HG02870 (cell line): ENCODE measurements at regions not wholly inside any gene's neighbourhood (a gene's known extent, or its start where the extent isn't known, plus 50 kb on each side); places are given as distances from the start of the nearest gene placed in this dataset.

ENCODE experiments used
- ATAC-seq: cut with Tn5 transposase; IDR thresholded peaks from one replicate; pipeline ENCODE4 v1.9.1; 2021; ENCODE audit warnings: mild to moderate bottlenecking, moderate library complexity; ENCODE audit not compliant: unreplicated experiment

- ATAC-seq, result peak; percentile 84
Measured at GRCh38 chr11:95556342-95557163, 233.0 kb downstream of the FAM76B start.

GRCh38 chr11:95556011-95556341 lies 233.6 kb downstream of the FAM76B start:
- no peak for ATAC-seq

- no peak for ATAC-seq
Measured at GRCh38 chr11:95554911-95555310, 234.7 kb downstream of the FAM76B start.

DNA sequence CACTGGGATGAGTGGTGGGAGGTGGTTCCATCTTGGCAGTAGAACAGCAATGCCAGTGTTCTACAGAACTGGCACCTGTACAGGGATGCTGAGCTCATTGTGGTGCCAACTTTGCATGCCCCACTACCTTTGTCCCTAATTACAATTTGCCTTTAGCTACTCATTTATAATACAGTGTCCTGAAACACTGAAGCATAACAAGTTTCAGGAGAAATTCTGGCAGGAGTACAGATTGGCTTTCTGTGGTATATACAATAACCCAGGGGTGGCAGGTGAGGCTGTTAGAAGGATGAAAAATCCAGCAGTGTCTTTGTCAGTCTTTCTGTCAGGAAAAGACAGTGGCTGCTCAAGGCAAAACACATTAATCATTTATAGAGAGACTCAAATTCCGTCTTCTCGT lies 240.3 kb downstream of the FAM76B start:
- ATAC-seq, result no peak

GRCh38 chr11:95548416-95548815 lies 241.2 kb downstream of the FAM76B start:
- no peak for ATAC-seq

- no peak for ATAC-seq
Measured at GRCh38 chr11:95547976-95548375, 241.6 kb downstream of the FAM76B start.

DNA sequence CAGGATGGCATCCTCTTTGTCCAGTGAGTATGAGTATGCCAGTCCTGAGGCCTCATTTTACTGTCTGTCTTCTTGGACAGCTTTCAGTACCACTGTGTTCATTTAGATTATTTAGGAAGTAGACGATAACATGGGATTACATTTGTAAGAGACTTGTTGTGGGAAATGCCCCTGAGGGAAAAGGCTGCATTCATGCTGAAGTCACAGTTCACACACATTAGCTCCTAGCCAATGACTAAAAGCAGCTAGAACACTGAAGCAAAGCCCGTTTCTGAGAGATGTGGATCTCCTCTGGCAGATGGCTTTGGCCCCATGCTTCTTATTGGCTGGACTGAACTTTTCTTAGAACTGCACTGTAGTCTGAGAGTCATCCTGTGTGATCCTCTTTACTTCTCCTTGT lies 242.4 kb downstream of the FAM76B start:
- no peak for ATAC-seq

DNA sequence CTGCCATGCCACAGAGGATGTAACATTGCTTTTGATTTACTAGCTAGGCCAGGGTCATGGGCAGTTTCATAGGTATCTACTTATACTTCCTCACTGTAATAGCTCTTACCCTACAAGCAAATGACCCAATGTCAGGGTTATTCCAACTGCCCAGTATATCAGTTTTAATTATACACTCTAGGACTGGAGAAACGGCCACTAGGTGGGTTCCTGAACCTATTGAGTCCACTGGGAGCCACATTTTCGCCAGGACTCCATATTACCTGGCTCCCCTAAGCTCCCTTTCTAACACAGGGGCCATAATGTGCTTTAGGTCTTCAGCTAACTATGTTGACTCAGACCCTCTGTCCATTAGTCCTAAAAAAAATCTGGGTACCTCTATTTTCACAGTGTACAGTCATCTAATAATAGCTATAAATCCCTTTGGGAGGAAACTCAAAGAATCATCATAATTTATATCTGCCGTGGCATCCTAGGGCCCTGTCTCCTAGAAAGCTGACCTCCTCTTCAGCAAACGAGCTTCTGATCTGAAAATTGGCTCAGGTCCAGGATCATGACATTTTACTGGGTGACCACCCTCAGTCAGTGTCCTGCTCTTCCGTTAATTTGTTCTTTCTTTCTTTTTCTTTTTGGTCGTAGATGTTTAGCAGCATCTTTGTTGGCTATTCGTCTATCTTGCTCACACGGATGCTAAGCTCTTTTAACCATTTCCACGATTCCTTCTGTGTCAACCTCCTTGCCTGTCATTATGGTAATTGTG lies 244.3 kb downstream of the FAM76B start:
- ATAC-seq, result no peak

DNA sequence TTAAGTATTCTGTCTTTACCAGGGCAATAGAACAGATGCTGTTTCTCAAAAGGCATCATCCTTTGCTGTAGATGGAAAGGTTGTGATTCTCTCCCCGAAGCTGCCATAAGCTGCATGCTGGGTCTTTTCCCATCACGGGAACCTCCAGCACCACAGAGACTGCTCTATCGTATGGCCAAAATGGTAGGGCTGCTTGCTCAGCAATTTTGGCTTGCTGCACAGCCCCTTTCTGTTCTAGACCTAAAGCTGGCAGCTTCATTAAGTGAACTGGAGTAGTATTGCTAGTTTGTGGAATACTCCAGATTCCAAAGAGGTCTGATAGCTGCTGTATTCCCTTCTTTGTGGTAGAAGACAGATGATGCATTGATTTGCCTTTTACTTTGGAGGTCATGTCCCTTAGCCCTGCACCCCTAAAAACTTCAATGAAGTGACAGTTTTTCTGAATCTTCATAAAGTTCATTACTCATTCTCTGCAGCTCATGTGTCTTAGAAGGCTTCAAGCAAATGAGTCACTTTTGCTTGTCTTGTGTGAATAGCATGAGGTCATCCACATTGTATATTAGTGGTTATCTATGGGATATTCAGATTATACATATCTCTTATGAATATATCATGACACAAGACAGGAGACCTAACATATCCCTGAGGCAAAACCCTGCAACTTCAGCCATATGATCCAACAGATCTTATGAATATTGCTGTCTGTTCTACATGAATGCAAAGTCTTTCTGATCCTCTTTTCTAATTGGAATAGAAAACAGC lies 245.3 kb downstream of the FAM76B start:
- ATAC-seq, result no peak

GRCh38 chr11:95542868-95543551 lies 246.6 kb downstream of the FAM76B start:
- no peak for ATAC-seq

DNA sequence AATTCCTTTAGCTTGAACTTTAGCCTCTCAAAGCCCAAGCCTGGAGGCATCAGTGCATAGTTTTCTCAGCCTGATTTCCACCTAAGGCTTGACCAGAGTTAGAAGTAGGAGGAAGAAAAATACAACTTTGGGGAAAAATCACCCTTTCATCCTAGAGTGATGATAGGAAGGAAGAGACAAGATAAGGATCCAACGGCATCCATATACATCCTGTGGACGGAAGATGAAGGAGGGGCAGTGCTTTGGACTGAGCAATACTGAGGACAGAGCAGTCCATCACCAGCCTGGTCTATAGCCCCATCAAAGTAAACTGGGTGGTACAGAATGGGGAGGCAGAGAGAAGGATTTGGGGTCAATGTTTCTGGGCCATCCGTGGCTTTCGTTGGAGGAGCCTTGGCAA lies 247.9 kb downstream of the FAM76B start:
- no peak for ATAC-seq

DNA sequence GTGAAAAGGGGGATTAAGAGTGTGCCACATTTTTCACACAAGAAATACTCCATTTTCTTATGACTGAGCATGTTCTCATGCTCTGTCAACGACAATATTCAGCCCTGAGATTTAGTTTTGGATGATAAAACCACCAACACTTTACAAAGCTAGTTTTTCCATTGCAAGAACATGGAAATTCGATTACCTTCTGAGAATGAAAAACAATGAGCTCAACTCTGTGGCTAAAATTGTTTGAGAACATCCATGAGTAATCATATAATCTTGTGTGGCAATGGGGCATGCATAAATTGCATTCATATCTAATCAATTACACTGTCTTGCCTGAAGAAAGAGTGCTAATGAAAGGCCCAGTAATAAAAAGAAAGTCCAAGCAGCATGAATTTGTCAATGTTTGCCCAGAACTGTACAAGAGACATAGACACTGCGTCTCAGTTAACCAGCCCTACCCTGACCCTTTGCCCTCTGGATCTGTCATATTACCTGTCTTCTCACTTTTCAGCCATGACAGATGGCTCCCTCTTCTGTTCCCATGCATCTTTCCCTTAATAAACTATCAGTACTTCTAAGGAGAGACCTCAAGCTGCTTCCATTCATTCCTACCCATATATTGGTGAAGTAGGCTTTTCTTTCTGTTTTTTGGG lies 253.4 kb downstream of the FAM76B start:
- no peak for ATAC-seq

GRCh38 chr11:95534809-95535208 lies 254.8 kb downstream of the FAM76B start:
- ATAC-seq, result no peak

GRCh38 chr11:95534226-95534625 lies 255.4 kb downstream of the FAM76B start:
- no peak for ATAC-seq

DNA sequence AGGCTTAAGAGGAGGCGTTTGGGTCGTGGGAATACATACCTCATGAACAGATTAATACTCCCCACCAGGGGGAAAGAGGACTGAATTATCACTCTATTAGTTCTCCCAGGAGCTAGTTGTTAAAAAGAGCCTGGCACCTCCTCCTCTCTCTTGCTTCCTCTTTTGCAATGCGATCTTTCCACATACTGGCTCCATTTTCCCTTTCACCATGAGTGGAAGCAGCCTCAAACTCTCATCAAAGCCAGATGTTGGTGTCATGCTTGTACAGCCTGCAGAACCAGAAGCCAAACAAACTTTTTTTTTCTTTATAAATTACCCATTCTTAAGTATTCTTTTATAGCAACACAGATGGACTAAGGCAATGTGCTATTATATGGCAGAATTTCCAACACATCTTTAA lies 258.5 kb downstream of the FAM76B start:
- ATAC-seq, result no peak

DNA sequence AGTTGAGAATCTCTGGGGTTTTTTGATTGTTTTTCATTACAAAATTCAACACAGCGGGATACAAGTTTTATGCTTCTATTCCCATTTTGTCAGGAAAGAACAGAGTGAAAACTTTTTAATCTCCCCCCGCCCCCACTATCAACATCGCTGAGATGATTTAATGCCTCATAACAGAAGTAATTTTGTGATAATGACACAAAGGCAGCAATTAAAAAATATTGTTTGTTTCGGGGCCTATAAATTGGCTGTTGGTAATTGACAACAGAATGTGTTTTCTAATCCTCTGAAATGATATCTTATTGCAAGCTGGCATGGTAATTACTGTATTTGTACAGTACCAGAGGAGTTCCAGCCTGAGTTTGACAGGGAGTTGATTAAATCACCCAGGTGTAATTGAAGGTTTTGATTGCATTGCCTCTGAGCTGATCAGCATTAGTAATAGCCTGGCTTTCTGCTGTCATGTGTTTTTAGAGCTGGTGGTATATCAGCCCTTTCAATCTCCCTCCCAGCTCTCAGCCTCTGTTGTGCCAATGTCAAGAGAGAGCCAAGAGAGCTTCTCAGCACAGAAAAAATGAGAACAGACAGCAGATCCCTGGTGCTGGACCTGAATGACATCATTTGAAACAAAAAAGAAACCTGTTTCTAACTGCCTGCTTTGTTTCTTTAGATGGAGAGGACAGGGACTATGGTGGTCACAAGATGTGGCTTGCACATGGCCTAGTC lies 265.1 kb downstream of the FAM76B start:
- ATAC-seq, result no peak

- no peak for ATAC-seq
Measured at GRCh38 chr11:95522874-95523273, 266.7 kb downstream of the FAM76B start.

GRCh38 chr11:95521862-95522261 lies 267.7 kb downstream of the FAM76B start:
- no peak for ATAC-seq

GRCh38 chr11:95521133-95521542 lies 268.4 kb downstream of the FAM76B start:
- ATAC-seq, result no peak
